HG02763 (cell line): ENCODE measurements at regions not wholly inside any gene's neighbourhood (a gene's known extent, or its start where the extent isn't known, plus 50 kb on each side); places are given as distances from the start of the nearest gene placed in this dataset.

Experiments
- ATAC-seq: cut with Tn5 transposase; IDR thresholded peaks from one replicate; pipeline ENCODE4 v1.9.1; 2021; ENCODE audit warnings: mild to moderate bottlenecking, moderate library complexity; ENCODE audit not compliant: unreplicated experiment

- no peak for ATAC-seq
These were observed 241.2 kb upstream of the NCKAP5 start for GRCh38 chr2:133809485-133809884.

DNA sequence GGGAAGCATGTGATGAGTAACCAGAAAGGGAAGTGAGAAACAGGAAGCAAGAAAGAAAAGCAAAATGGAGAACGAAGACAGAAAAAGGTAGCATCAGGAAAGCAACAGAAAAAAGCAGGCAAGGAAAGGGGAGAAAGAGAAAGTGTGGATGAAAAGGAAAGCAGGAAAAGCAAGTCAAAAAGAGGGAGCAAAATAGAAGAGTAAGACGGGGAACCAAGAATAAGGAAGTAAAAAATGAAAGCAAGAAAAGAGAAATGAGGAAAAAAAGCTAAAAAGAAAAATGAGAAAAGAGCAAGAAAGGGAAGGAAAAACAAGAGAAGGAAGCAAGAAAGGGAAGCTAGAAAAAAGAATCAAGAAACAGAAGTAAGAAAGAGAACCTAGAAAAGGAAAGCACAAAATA, 242.3 kb upstream of the NCKAP5 start:
- ATAC-seq: no peak

DNA sequence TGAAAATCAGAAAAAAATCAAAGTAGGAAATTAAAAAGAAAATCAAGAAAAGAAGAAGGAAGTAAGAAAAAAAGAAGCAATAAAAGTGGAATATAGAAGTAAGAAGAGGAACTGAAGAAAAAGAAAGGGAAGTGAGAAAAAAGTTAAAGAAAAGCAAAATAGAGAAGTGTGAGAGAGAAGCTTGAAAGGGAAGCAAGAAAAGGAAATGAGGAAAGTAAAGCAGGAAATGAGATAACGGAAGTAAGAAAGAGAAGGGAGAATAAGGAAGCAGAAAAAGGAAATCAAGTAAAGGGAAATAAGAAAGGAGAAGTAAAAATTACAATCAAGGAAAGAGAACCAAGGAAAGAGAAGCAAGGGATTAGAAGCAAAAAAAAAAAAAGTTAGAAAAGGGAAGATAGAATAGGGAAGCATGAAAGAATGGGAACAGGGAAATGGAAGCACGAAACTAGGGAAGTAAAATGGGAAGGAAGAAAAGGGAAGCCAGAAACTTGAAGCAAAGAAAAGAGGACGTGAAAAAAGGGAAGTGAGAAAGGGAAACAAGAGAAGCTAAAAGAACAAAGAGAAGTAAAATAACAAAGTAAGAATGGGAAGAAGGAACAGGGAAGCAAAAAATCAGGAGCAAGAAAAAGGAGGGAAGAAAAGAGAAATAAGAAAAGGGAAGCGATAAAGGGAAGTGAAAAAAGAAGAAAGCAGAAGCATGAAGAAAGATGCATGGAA, 243.3 kb upstream of the NCKAP5 start:
- no peak for ATAC-seq

GRCh38 chr2:133812826-133813617, 244.8 kb upstream of the NCKAP5 start:
- no peak for ATAC-seq

- no peak for ATAC-seq
These were observed 246.6 kb upstream of the NCKAP5 start for GRCh38 chr2:133814890-133815289.

DNA sequence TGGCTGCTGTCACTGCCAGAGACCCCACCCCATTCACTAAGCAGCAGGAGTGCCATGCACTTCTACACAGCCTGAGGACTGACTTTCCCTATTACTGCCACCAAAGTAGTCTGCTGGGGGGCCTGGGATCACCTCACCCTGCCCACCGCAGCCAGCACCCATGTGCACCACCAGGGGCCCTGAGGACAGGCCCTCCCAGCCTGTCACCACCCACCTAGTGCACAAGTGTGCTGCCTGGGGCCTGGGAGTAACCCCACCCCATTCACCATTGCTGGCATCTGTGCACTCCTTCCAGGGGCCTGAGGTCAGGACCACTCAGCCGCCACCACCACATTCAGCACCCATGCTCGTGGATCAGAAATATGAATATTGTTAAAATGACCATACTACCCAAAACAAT, 247.8 kb upstream of the NCKAP5 start:
- ATAC-seq: no peak

GRCh38 chr2:133817680-133818566, 249.7 kb upstream of the NCKAP5 start:
- no peak for ATAC-seq

DNA sequence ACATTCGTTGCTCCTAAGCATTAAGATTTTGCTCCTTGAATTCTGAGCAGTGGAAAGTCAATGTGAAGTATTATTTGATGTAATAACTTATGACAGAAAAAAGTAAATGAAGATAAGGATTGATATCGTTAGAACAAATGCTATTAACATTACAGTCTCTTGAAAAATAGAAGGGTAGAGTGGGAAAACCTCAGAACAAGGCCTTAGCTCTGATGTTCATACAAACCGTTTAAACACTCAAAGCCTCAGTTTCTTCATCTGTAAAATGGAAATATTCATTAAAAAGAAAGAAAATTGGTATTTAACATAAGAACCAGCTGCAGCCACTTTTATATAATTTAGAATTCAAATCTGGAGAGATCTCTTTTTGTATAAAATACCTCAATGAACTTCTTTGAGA, 250.4 kb upstream of the NCKAP5 start:
- no peak for ATAC-seq

- no peak for ATAC-seq
These were observed 251.6 kb upstream of the NCKAP5 start for GRCh38 chr2:133819906-133820305.

GRCh38 chr2:133821107-133821760, 253.0 kb upstream of the NCKAP5 start:
- no peak for ATAC-seq

GRCh38 chr2:133822517-133823225, 254.4 kb upstream of the NCKAP5 start:
- ATAC-seq: no peak

- no peak for ATAC-seq
These were observed 254.9 kb upstream of the NCKAP5 start for GRCh38 chr2:133823226-133823550.

GRCh38 chr2:133824869-133825268, 256.6 kb upstream of the NCKAP5 start:
- no peak for ATAC-seq

DNA sequence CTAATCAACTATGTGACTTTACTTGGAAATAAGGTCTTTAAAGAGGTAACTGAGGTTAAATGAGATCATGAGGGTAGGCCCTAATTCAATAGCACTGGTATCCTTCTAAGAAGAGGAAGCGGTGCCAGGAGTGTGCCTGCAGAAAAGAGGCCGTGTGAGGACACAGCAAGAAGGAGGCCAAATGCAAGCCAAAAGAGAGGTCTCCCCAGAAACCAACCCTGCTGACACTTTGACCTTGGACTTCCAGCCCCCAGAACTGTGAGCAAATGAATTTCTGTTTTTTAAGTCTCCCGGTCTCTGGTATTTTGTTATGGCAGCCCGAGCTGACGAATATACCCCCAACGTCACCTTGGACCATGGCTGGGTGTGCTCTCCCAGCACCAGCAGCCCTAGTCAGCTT, 257.5 kb upstream of the NCKAP5 start:
- no peak for ATAC-seq

DNA sequence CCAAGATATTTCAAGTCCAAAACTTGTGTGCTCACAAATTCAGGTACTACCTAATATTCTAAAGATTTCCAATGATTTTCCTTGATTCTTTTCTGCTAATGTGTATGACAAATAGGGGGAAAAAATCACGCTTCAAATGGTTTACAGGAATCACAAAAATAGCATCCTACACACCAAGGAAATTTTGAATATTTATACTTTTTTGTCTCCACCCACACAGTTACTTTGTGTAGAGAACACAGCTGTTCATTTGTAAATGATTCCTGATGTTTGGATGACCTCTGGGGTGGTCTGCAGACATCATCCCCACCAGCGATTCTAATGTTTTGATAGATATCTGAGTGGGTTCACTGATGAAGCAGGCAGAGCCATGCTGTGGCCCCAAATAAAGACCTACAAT, 260.6 kb upstream of the NCKAP5 start:
- no peak for ATAC-seq

- ATAC-seq: no peak
These were observed 261.3 kb upstream of the NCKAP5 start for GRCh38 chr2:133829450-133830020.

DNA sequence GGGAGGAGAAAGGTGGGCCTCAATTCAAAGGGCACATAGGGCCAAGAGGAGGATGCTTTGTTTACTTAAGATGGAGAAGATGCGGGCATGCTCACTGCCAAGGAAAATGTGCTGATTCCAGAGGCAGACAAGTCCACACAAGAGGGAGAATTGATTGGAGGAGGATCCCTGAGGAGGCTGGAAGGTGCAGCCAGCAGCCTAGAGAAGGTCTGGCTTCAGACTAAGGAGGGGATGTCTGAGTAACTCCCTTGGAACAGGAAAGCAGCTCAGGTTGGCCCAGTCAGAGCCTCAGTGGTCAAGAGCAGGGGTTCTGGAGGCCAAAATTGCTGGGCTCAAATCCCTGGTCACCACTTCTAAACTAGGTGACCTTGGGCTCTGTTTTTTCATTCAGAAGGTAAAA, 265.5 kb upstream of the NCKAP5 start:
- no peak for ATAC-seq

- no peak for ATAC-seq
These were observed 267.8 kb upstream of the NCKAP5 start for GRCh38 chr2:133835821-133836619.

- ATAC-seq: no peak
These were observed 268.6 kb upstream of the NCKAP5 start for GRCh38 chr2:133836691-133837345.
